ENCODE measurements at regions not wholly inside any gene's neighbourhood (a gene's known extent, or its start where the extent isn't known, plus 50 kb on each side); places are given as distances from the start of the nearest gene placed in this dataset.

GRCh38 chrX:82081027-82081426 lies 879.1 kb downstream of the SH3BGRL start:
- peak; percentile 5 for DNase-seq (ENCODE audit: low spot score)

- no peak for DNase-seq (ENCODE audit: low spot score)
These were observed 885.8 kb downstream of the SH3BGRL start for GRCh38 chrX:82087699-82088098.

- DNase-seq (ENCODE audit: low spot score): no peak
These were observed 890.4 kb downstream of the SH3BGRL start for GRCh38 chrX:82092307-82092706.

- no peak for DNase-seq (ENCODE audit: low spot score)
These were observed 923.2 kb downstream of the SH3BGRL start for GRCh38 chrX:82125103-82125502.

- no peak for DNase-seq (ENCODE audit: low spot score)
These were observed 925.6 kb downstream of the SH3BGRL start for GRCh38 chrX:82127228-82128123.

GRCh38 chrX:82134378-82134777 lies 932.5 kb downstream of the SH3BGRL start:
- no peak for DNase-seq (ENCODE audit: low spot score)

GRCh38 chrX:82141942-82142341 lies 940.0 kb downstream of the SH3BGRL start:
- DNase-seq (ENCODE audit: low spot score): no peak

- no peak for DNase-seq (ENCODE audit: low spot score)
These were observed 959.3 kb downstream of the SH3BGRL start for GRCh38 chrX:82161195-82161594.

GRCh38 chrX:82163701-82164100 lies 961.8 kb downstream of the SH3BGRL start:
- no peak for DNase-seq (ENCODE audit: low spot score)

GRCh38 chrX:82196866-82197265 lies 995.0 kb downstream of the SH3BGRL start:
- no peak for DNase-seq (ENCODE audit: low spot score)

- no peak for DNase-seq (ENCODE audit: low spot score)
These were observed 1007.1 kb downstream of the SH3BGRL start for GRCh38 chrX:82208975-82209374.

- peak; percentile 32 for DNase-seq (ENCODE audit: low spot score)
These were observed 1016.5 kb downstream of the SH3BGRL start for GRCh38 chrX:82218361-82218760.

GRCh38 chrX:82219129-82219528 lies 1017.2 kb downstream of the SH3BGRL start:
- DNase-seq (ENCODE audit: low spot score): no peak

- no peak for DNase-seq (ENCODE audit: low spot score)
These were observed 1023.1 kb downstream of the SH3BGRL start for GRCh38 chrX:82224961-82225360.

- peak; percentile 4 for DNase-seq (ENCODE audit: low spot score)
These were observed 1028.1 kb downstream of the SH3BGRL start for GRCh38 chrX:82230013-82230412.

GRCh38 chrX:82232679-82233078 lies 1030.8 kb downstream of the SH3BGRL start:
- no peak for DNase-seq (ENCODE audit: low spot score)

GRCh38 chrX:82237328-82237727 lies 1035.4 kb downstream of the SH3BGRL start:
- DNase-seq (ENCODE audit: low spot score): no peak
